ENCODE measurements at regions not wholly inside any gene's neighbourhood (a gene's known extent, or its start where the extent isn't known, plus 50 kb on each side); places are given as distances from the start of the nearest gene placed in this dataset.

GRCh38 chr11:122198291-122198983, 82.4 kb upstream of the BLID start:
- TF ChIP-seq POLR2A (IDR thresholded peaks at IDR 0.05; ENCODE audit: low read depth, low read length) (no peak), POLR2AphosphoS5 (IDR thresholded peaks at IDR 0.05; ENCODE audit: low read depth, low read length) (no peak)

Data from GM12891 (cell line).